ENCODE measurements at regions not wholly inside any gene's neighbourhood (a gene's known extent, or its start where the extent isn't known, plus 50 kb on each side); places are given as distances from the start of the nearest gene placed in this dataset.

- Histone ChIP-seq H3K9ac (ENCODE audit: low read length) (no peak overlapping the region), H3K27ac (ENCODE audit: low read length) (no peak overlapping the region), H3K4me2 (ENCODE audit: low read length) (no peak overlapping the region), H4K20me1 (ENCODE audit: insufficient read depth, low read length) (no peaks in the 10 kb centered on the region), H3K4me3 (ENCODE audit: low read length) (no peak overlapping the region), H3K9me3 (ENCODE audit: insufficient read depth, low read length) (no peaks in the 10 kb centered on the region), H3K27me3 (ENCODE audit: low read depth, low read length) (no peaks in the 10 kb centered on the region), H2AFZ (ENCODE audit: low read depth, low read length) (no peak overlapping the region), H3K4me1 (ENCODE audit: low read length) (no peaks in the 10 kb centered on the region), H3K36me3 (replicated peaks; ENCODE audit: low read depth, low read length) (no peaks in the 10 kb centered on the region), H3K79me2 (ENCODE audit: low read length) (no peaks in the 10 kb centered on the region)
- TF ChIP-seq CTCF (IDR thresholded peaks at IDR 0.05; ENCODE audit: low read depth, low read length) (no peak), EZH2phosphoT487 (IDR thresholded peaks at IDR 0.05; ENCODE audit: low read depth) (no peak)
Observed at GRCh38 chr2:155733091-155733853, 599.2 kb downstream of the NR4A2 start.

- Histone ChIP-seq H3K4me2 (ENCODE audit: low read length) (no peak overlapping the region), H3K9ac (ENCODE audit: low read length) (no peak overlapping the region), H3K9me3 (ENCODE audit: insufficient read depth, low read length) (no peaks in the 10 kb centered on the region), H3K4me3 (ENCODE audit: low read length) (no peak overlapping the region), H3K27me3 (ENCODE audit: low read depth, low read length) (no peaks in the 10 kb centered on the region), H3K27ac (ENCODE audit: low read length) (no peak overlapping the region), H4K20me1 (ENCODE audit: insufficient read depth, low read length) (no peaks in the 10 kb centered on the region), H3K4me1 (ENCODE audit: low read length) (no peaks in the 10 kb centered on the region), H2AFZ (ENCODE audit: low read depth, low read length) (no peak overlapping the region), H3K36me3 (replicated peaks; ENCODE audit: low read depth, low read length) (no peaks in the 10 kb centered on the region), H3K79me2 (ENCODE audit: low read length) (no peaks in the 10 kb centered on the region)
- no peak for TF ChIP-seq EZH2phosphoT487 (IDR thresholded peaks at IDR 0.05; ENCODE audit: low read depth)
- no peak for TF ChIP-seq CTCF (IDR thresholded peaks at IDR 0.05; ENCODE audit: low read depth, low read length)
Observed at GRCh38 chr2:155730804-155731203, 601.7 kb downstream of the NR4A2 start.

GRCh38 chr2:155727187-155727895 is 605.2 kb downstream of the NR4A2 start:
- no peaks in the 10 kb centered on the region for H3K4me1 ChIP-seq (ENCODE audit: low read length)
- H3K4me2 ChIP-seq (ENCODE audit: low read length): no peak overlapping the region
- no peak overlapping the region for H3K9ac ChIP-seq (ENCODE audit: low read length)
- H3K9me3 ChIP-seq (ENCODE audit: insufficient read depth, low read length): no peaks in the 10 kb centered on the region
- no peaks in the 10 kb centered on the region for H4K20me1 ChIP-seq (ENCODE audit: insufficient read depth, low read length)
- H3K4me3 ChIP-seq (ENCODE audit: low read length): no peak overlapping the region
- no peaks in the 10 kb centered on the region for H3K36me3 ChIP-seq (replicated peaks; ENCODE audit: low read depth, low read length)
- TF ChIP-seq EZH2phosphoT487 (IDR thresholded peaks at IDR 0.05; ENCODE audit: low read depth) (no peak), CTCF (IDR thresholded peaks at IDR 0.05; ENCODE audit: low read depth, low read length) (no peak)
- no peak overlapping the region for H2AFZ ChIP-seq (ENCODE audit: low read depth, low read length)
- H3K27ac ChIP-seq (ENCODE audit: low read length): no peak overlapping the region
- H3K27me3 ChIP-seq (ENCODE audit: low read depth, low read length): no peaks in the 10 kb centered on the region
- no peaks in the 10 kb centered on the region for H3K79me2 ChIP-seq (ENCODE audit: low read length)

GRCh38 chr2:155722290-155722689 is 610.2 kb downstream of the NR4A2 start:
- H3K4me1 ChIP-seq (ENCODE audit: low read length): no peaks in the 10 kb centered on the region
- no peaks in the 10 kb centered on the region for H3K79me2 ChIP-seq (ENCODE audit: low read length)
- no peaks in the 10 kb centered on the region for H3K27me3 ChIP-seq (ENCODE audit: low read depth, low read length)
- H3K36me3 ChIP-seq (replicated peaks; ENCODE audit: low read depth, low read length): no peaks in the 10 kb centered on the region
- H3K9me3 ChIP-seq (ENCODE audit: insufficient read depth, low read length): no peaks in the 10 kb centered on the region
- H2AFZ ChIP-seq (ENCODE audit: low read depth, low read length): no peak overlapping the region
- H3K4me3 ChIP-seq (ENCODE audit: low read length): no peak overlapping the region
- TF ChIP-seq CTCF (IDR thresholded peaks at IDR 0.05; ENCODE audit: low read depth, low read length) (no peak), EZH2phosphoT487 (IDR thresholded peaks at IDR 0.05; ENCODE audit: low read depth) (no peak)
- no peak overlapping the region for H3K4me2 ChIP-seq (ENCODE audit: low read length)
- no peak overlapping the region for H3K27ac ChIP-seq (ENCODE audit: low read length)
- H3K9ac ChIP-seq (ENCODE audit: low read length): no peak overlapping the region
- H4K20me1 ChIP-seq (ENCODE audit: insufficient read depth, low read length): no peaks in the 10 kb centered on the region
